ENCODE measurements at regions not wholly inside any gene's neighbourhood (a gene's known extent, or its start where the extent isn't known, plus 50 kb on each side); places are given as distances from the start of the nearest gene placed in this dataset.

- TF ChIP-seq CTCF (optimal IDR thresholded peaks at IDR 0.05 in 1 of 3, IDR thresholded peaks at IDR 0.05 in 1 of 3, conservative IDR thresholded peaks at IDR 0.05 in 1 of 3; ENCODE audit: extremely low read depth in 1 of 3, insufficient read depth in 2 of 3, low read length in 3 of 3) (no peak), EZH2 (IDR thresholded peaks at IDR 0.05; ENCODE audit: low read length) (no peak)
Observed at GRCh38 chr7:88576720-88577119, 182.8 kb upstream of the ZNF804B start.
